Body of pancreas (tissue), 4 donors: ENCODE measurements at regions not wholly inside any gene's neighbourhood (a gene's known extent, or its start where the extent isn't known, plus 50 kb on each side); places are given as distances from the start of the nearest gene placed in this dataset.

ENCODE experiments used
- ATAC-seq: fragments of 150-250 bp; one replicate; pipeline ENCODE4 v1.9.1; 2016
- DNase-seq, 4 donors: peaks; one replicate each; pipeline ENCODE4 v3.0.0-alpha.2; 2019
- H3K27ac ChIP-seq, 4 donors: fragments of 200-600 bp; sonication (generic); 1 replicate in 3 of 4; 2 replicates in 1 of 4; pipeline versions ENCODE4 v1.5.1 to v1.6.1; 2016 to 2019; ENCODE audit warnings: mild to moderate bottlenecking in 1 of 4, mixed read lengths in 1 of 4, moderate library complexity in 1 of 4
- H3K27me3 ChIP-seq, 2 donors: fragments of 200-600 bp; sonication (generic); one replicate each; pipeline ENCODE4 v1.6.0; 2016; ENCODE audit warnings: mild to moderate bottlenecking in 1 of 2
- H3K36me3 ChIP-seq, 2 donors: fragments of 200-600 bp; sonication (generic); replicated peaks in 1 of 2; 2 replicates each; pipeline ENCODE4 v1.5.1; 2016; ENCODE audit warnings: low read depth in 2 of 2; ENCODE audit not compliant: insufficient read depth in 1 of 2
- H3K4me1 ChIP-seq: fragments of 200-600 bp; sonication (generic); one replicate; pipeline ENCODE4 v1.6.0; 2016
- H3K4me3 ChIP-seq, 2 donors: fragments of 200-600 bp; sonication (generic); 1 replicate in 1 of 2; 2 replicates in 1 of 2; pipeline ENCODE4 v1.5.1; 2016 to 2019
- H3K9me3 ChIP-seq, 3 donors: fragments of 200-600 bp; sonication (generic); 1 replicate in 2 of 3; 2 replicates in 1 of 3; pipeline ENCODE4 v1.5.1; 2016
- CTCF ChIP-seq, 7 experiments: fragments of 450-650 bp in 4 of 7; fragments of 200-600 bp in 3 of 7; sonication (generic) in 3 of 7; IDR thresholded peaks; one replicate each; pipeline ENCODE4 v1.5.1; 2016 to 2019; ENCODE audit warnings: antibody characterized with exemption in 7 of 7
- POLR2A ChIP-seq, 3 donors: fragments of 450-650 bp; IDR thresholded peaks; one replicate each; pipeline ENCODE4 v1.6.1; 2016; ENCODE audit warnings: antibody characterized with exemption in 3 of 3, mild to moderate bottlenecking in 2 of 3
- WGBS, 2 donors: methylation state at CpG; one replicate each; pipeline ENCODE4 v1.1.5; 2017; 5-methylcytosine and 5-hydroxymethylcytosine counted together
- intact Hi-C: fragments of 100-400 bp; cut with DNase I; formaldehyde crosslinking; loops from one replicate; pipeline ENCODE4 v1.15.1; 2023

DNA sequence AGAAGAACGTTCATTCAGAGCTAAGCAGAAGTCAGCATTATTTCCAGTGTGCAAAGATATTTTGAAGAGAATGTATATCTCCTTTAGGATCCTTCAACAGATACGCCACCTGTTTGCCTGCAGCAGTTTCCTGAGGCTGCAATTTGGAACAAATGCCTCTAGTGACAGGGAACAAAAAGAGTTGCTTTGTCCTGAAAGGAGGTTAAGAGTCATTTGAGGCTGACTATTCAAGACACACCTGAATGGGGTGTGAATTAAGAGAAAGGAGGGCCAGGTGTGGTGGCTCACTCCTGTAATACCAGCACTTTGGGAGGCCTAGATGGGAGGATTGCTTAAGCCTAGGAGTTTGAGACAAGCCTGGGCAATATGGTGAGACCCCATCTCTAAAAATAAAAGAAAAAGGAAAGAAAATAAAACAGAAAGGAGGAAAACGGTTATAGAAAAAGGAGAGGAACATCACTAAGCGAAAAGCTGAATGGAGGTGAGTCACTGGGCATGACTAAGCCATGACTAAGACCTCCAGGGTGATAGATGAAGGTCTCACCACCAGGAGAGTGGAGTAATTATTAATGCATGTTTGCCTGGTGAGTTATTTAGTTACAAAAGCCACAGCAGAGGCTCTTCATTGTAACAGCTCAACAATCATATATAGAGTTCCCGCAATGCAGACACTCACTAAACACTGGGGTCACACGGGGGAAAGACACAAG, 255.2 kb upstream of the TNC start:
- TF ChIP-seq POLR2A (IDR thresholded peaks at IDR 0.05) (no peak), CTCF (IDR thresholded peaks at IDR 0.05) (no peak)
- Histone ChIP-seq H3K36me3 (no peaks in the 10 kb centered on the region), H3K4me1 (no peaks in the 10 kb centered on the region), H3K27ac (peak overlapping the region in 2 of 4 donors; percentile 8 to 50), H3K27me3 (no peaks in the 10 kb centered on the region), H3K9me3 (no peaks in the 10 kb centered on the region), H3K4me3 (no peak overlapping the region)
- 33 to 38% methylated on average over 6 of the region's 6 CpGs for WGBS, 2 donors
- no peak for DNase-seq
- ATAC-seq, result peak; percentile 63
- intact Hi-C loops, result no loop called here

GRCh38 chr9:115373710-115374045, 255.7 kb upstream of the TNC start:
- intact Hi-C loops, result no loop called here
- H3K27ac ChIP-seq, result peak overlapping the region in 1 of 4 donors; percentile 8

GRCh38 chr9:115374724-115375268, 256.8 kb upstream of the TNC start:
- ATAC-seq (no peak), DNase-seq (no peak)
- no peak for TF ChIP-seq CTCF (IDR thresholded peaks at IDR 0.05)
- no peak for TF ChIP-seq POLR2A (IDR thresholded peaks at IDR 0.05)
- Histone ChIP-seq H3K4me1 (no peaks in the 10 kb centered on the region), H3K27me3 (no peaks in the 10 kb centered on the region), H3K36me3 (no peaks in the 10 kb centered on the region), H3K9me3 (no peaks in the 10 kb centered on the region), H3K27ac (no peak overlapping the region), H3K4me3 (no peak overlapping the region)
- 65 to 72% methylated on average over 4 of the region's 4 CpGs for WGBS, 2 donors
- intact Hi-C loops, result no loop called here

More at GRCh38 chr9:115373710-115374045, 255.7 kb upstream of the TNC start:
- no peak overlapping the region for H3K4me3 ChIP-seq
- peak; percentile 45 for ATAC-seq
- no peaks in the 10 kb centered on the region for H3K4me1 ChIP-seq
- no peak for DNase-seq
- H3K9me3 ChIP-seq, result no peaks in the 10 kb centered on the region
- no peaks in the 10 kb centered on the region for H3K27me3 ChIP-seq
- H3K36me3 ChIP-seq, result no peaks in the 10 kb centered on the region
- TF ChIP-seq POLR2A (IDR thresholded peaks at IDR 0.05) (no peak), CTCF (IDR thresholded peaks at IDR 0.05) (no peak)

GRCh38 chr9:115378241-115378640, 260.3 kb upstream of the TNC start:
- H3K4me1 ChIP-seq, result no peaks in the 10 kb centered on the region
- 64 to 76% methylated on average over 3 of the region's 3 CpGs for WGBS, 2 donors
- H3K36me3 ChIP-seq, result no peaks in the 10 kb centered on the region
- no peak for ATAC-seq
- no peak overlapping the region for H3K4me3 ChIP-seq
- intact Hi-C loops, result no loop called here
- H3K27ac ChIP-seq, result no peak overlapping the region
- TF ChIP-seq CTCF (IDR thresholded peaks at IDR 0.05) (no peak), POLR2A (IDR thresholded peaks at IDR 0.05) (no peak)
- no peaks in the 10 kb centered on the region for H3K27me3 ChIP-seq
- DNase-seq, result no peak
- H3K9me3 ChIP-seq, result peaks cover 0 to 16% (median 0%) of the 10 kb centered on the region in 3 donors

- Histone ChIP-seq H3K4me3 (no peak overlapping the region), H3K27me3 (no peaks in the 10 kb centered on the region), H3K4me1 (no peaks in the 10 kb centered on the region), H3K9me3 (peaks cover 0 to 19% (median 0%) of the 10 kb centered on the region in 3 donors), H3K27ac (no peak overlapping the region), H3K36me3 (no peaks in the 10 kb centered on the region)
- intact Hi-C loops, result no loop called here
- TF ChIP-seq CTCF (IDR thresholded peaks at IDR 0.05) (no peak), POLR2A (IDR thresholded peaks at IDR 0.05) (no peak)
- ATAC-seq (no peak), DNase-seq (no peak)
These were observed 260.8 kb upstream of the TNC start for GRCh38 chr9:115378758-115379157.
